NT2/D1 (cell line): ENCODE measurements at regions not wholly inside any gene's neighbourhood (a gene's known extent, or its start where the extent isn't known, plus 50 kb on each side); places are given as distances from the start of the nearest gene placed in this dataset.

Source experiments
- DNase-seq: peaks from one replicate; pipeline ENCODE4 v3.0.0-alpha.2; 2011; ENCODE audit warnings: low read depth, low spot score
- H3K27me3 ChIP-seq: 2 replicates; pipeline ENCODE4 v1.6.0; 2011; ENCODE audit warnings: mild to moderate bottlenecking; ENCODE audit not compliant: insufficient read length, insufficient read depth
- H3K36me3 ChIP-seq: 2 replicates; pipeline ENCODE4 v1.6.1; 2011; ENCODE audit warnings: mild to moderate bottlenecking, low read length, mixed read lengths; ENCODE audit not compliant: insufficient read depth, insufficient read length
- H3K4me1 ChIP-seq: 2 replicates; pipeline ENCODE4 v1.5.1; 2011; ENCODE audit not compliant: insufficient read depth, insufficient read length
- H3K4me3 ChIP-seq: 2 replicates; pipeline ENCODE4 v1.5.1; 2011; ENCODE audit warnings: low read depth; ENCODE audit not compliant: insufficient read length
- H3K9ac ChIP-seq: 2 replicates; pipeline ENCODE4 v1.6.0; 2011; ENCODE audit warnings: low read depth; ENCODE audit not compliant: insufficient read length
- H3K9me3 ChIP-seq: 2 replicates; pipeline ENCODE4 v1.5.1; 2011; ENCODE audit warnings: mild to moderate bottlenecking, low read length; ENCODE audit not compliant: insufficient read depth
- SUZ12 ChIP-seq: IDR thresholded peaks from 2 replicates; pipeline ENCODE4 v1.6.1; 2011; ENCODE audit not compliant: insufficient read length, insufficient read depth; ENCODE audit errors: extremely low read depth
- YY1 ChIP-seq: IDR thresholded peaks from 2 replicates; pipeline ENCODE4 v1.6.1; 2011; ENCODE audit not compliant: insufficient read length, insufficient read depth
- ZNF274 ChIP-seq: IDR thresholded peaks from 2 replicates; pipeline ENCODE4 v1.6.1; 2011; ENCODE audit warnings: mild to moderate bottlenecking, low read depth, low read length

DNA sequence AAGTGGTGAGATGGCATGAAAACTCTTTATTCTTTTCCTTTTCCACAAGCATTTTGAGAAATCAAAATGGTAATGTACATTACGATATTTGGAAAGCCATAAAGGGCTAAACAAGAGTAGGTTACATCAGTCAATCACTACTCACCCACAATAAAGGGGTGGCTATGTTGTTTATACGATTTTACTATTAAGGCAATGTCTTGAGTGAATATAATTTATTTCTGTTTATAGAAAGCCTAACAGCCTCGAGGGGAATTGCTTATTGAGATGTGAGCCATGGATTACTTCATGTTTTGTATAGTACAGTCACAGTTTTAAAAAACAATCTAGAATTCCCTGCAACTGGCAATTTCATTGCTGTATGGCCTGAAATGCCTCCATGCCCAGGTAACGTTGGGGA lies 237.5 kb upstream of the RBBP8 start:
- Histone ChIP-seq H3K4me1 (no peaks in the 10 kb centered on the region), H3K27me3 (no peaks in the 10 kb centered on the region), H3K4me3 (no peak overlapping the region), H3K36me3 (no peaks in the 10 kb centered on the region), H3K9me3 (no peaks in the 10 kb centered on the region), H3K9ac (no peak overlapping the region)
- DNase-seq = no peak
- no peak for TF ChIP-seq YY1
- no peak for TF ChIP-seq ZNF274
- TF ChIP-seq SUZ12 = no peak

DNA sequence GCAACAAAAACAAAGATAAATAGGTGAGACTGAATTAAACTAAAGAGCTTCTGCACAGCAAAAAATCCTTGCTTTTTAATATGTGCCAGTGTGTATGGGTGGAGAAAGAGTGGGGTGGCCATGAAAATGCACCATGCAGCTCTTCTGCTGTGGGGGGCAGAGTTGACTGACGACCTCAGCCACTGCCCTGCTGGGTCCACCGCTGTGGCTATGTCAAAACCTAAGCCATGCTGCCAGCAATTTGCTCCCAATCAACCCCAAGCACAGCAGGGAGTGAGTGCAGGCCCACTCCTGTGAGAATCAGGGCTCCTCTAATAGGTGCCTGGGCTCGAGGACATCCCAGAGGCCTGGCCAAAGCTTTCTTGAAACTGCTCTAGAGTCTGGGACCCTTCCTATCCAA lies 235.6 kb upstream of the RBBP8 start:
- Histone ChIP-seq H3K9ac (no peak overlapping the region), H3K9me3 (no peaks in the 10 kb centered on the region), H3K4me3 (no peak overlapping the region), H3K4me1 (no peaks in the 10 kb centered on the region), H3K36me3 (no peaks in the 10 kb centered on the region), H3K27me3 (no peaks in the 10 kb centered on the region)
- no peak for DNase-seq
- no peak for TF ChIP-seq SUZ12
- TF ChIP-seq YY1 = no peak
- no peak for TF ChIP-seq ZNF274

- Histone ChIP-seq H3K4me1 (no peaks in the 10 kb centered on the region), H3K9me3 (no peaks in the 10 kb centered on the region), H3K4me3 (no peak overlapping the region), H3K27me3 (no peaks in the 10 kb centered on the region), H3K9ac (no peak overlapping the region), H3K36me3 (no peaks in the 10 kb centered on the region)
- DNase-seq = no peak
- no peak for TF ChIP-seq ZNF274
Measured at GRCh38 chr18:22698711-22699110, 234.4 kb upstream of the RBBP8 start.

DNA sequence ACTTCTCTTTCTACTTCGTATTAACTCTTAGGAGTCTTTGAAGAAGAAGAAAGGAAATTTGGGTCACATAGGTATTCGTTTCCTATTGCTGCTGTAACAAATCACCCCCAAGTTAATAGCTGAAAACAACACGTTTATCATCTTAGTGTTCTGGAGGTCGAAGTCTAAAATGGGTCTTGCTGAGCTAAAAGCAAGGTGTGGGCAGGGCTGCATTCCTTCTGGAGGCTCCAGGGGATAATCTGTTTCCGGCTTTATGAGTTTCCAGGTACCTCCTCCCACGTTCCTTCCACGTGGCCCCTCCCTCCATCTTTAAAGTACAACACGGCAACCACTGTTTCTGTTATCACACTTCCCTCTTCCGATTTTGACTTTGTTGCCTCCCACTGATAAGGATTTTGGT lies 233.5 kb upstream of the RBBP8 start:
- no peak overlapping the region for H3K9ac ChIP-seq
- no peak overlapping the region for H3K4me3 ChIP-seq
- no peaks in the 10 kb centered on the region for H3K36me3 ChIP-seq
- no peaks in the 10 kb centered on the region for H3K9me3 ChIP-seq
- no peak for DNase-seq
- TF ChIP-seq YY1 (no peak), SUZ12 (no peak)
- H3K27me3 ChIP-seq = no peaks in the 10 kb centered on the region
- H3K4me1 ChIP-seq = no peaks in the 10 kb centered on the region

GRCh38 chr18:22700920-22701319 lies 232.2 kb upstream of the RBBP8 start:
- Histone ChIP-seq H3K4me3 (no peak overlapping the region), H3K27me3 (no peaks in the 10 kb centered on the region), H3K4me1 (no peaks in the 10 kb centered on the region), H3K36me3 (no peaks in the 10 kb centered on the region), H3K9me3 (no peaks in the 10 kb centered on the region), H3K9ac (no peak overlapping the region)
- no peak for DNase-seq
- no peak for TF ChIP-seq ZNF274
- no peak for TF ChIP-seq YY1
- TF ChIP-seq SUZ12 = no peak

GRCh38 chr18:22701326-22701725 lies 231.8 kb upstream of the RBBP8 start:
- DNase-seq = no peak
- H3K9ac ChIP-seq = no peak overlapping the region
- TF ChIP-seq YY1 (no peak), SUZ12 (no peak), ZNF274 (no peak)
- H3K27me3 ChIP-seq = no peaks in the 10 kb centered on the region
- no peaks in the 10 kb centered on the region for H3K4me1 ChIP-seq
- no peak overlapping the region for H3K4me3 ChIP-seq
- H3K36me3 ChIP-seq = no peaks in the 10 kb centered on the region
- H3K9me3 ChIP-seq = no peaks in the 10 kb centered on the region

- H3K9ac ChIP-seq = no peak overlapping the region
- H3K4me1 ChIP-seq = no peaks in the 10 kb centered on the region
- no peaks in the 10 kb centered on the region for H3K9me3 ChIP-seq
- no peaks in the 10 kb centered on the region for H3K36me3 ChIP-seq
- no peak for DNase-seq
- H3K4me3 ChIP-seq = no peak overlapping the region
- no peaks in the 10 kb centered on the region for H3K27me3 ChIP-seq
- TF ChIP-seq YY1 = no peak
- no peak for TF ChIP-seq ZNF274
- no peak for TF ChIP-seq SUZ12
Measured at GRCh38 chr18:22701795-22702194, 231.3 kb upstream of the RBBP8 start.

DNA sequence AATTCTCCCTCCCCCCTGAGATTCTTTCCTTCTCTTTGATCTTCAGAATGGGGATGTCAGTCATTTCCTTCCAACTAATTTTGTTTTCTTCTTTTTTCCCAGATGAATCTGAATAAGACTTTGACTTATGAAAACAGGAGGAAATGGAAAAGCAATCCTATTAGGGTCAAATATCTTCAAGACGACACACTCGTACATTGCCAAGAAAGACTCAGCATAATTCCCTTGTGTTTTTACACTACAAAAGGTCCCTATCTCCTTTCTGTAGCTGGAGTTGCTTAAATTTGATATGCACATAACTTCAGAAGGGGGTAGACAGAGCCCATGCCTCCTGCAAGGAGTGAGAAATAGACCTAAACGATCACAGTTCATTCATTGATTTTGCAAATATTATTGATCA lies 230.3 kb upstream of the RBBP8 start:
- Histone ChIP-seq H3K9me3 (no peaks in the 10 kb centered on the region), H3K4me1 (no peaks in the 10 kb centered on the region), H3K9ac (no peak overlapping the region), H3K36me3 (no peaks in the 10 kb centered on the region), H3K4me3 (no peak overlapping the region), H3K27me3 (no peaks in the 10 kb centered on the region)
- DNase-seq = no peak
- TF ChIP-seq YY1 = no peak
- no peak for TF ChIP-seq SUZ12
- TF ChIP-seq ZNF274 = no peak
